ENCODE measurements at regions not wholly inside any gene's neighbourhood (a gene's known extent, or its start where the extent isn't known, plus 50 kb on each side); places are given as distances from the start of the nearest gene placed in this dataset.
"Not testable (repeated sequence)": the region's sequence is repeated elsewhere in the genome, so short reads cannot be mapped to it uniquely, and the experiment has no call there.

GRCh38 chr14:86141966-86142365, 612.0 kb downstream of the FLRT2 start:
- Histone ChIP-seq H3K27me3 (no peaks in the 10 kb centered on the region), H3K4me1 (replicated peaks in 1 of 2) (no peaks in the 10 kb centered on the region), H3K27ac (no peak overlapping the region), H3K36me3 (replicated peaks in 1 of 2) (no peaks in the 10 kb centered on the region), H3K9me3 (replicated peaks in 1 of 3) (no peaks in the 10 kb centered on the region), H3K4me3 (no peak overlapping the region)
- intact Hi-C loops (cut with DNase I): no loop called here
- TF ChIP-seq CTCF (IDR thresholded peaks at IDR 0.05) (no peak), POLR2A (IDR thresholded peaks at IDR 0.05) (no peak)
- DNase-seq: no peak
- WGBS, 4 donors: 44 to 51% (median 48%) methylated on average over 2 of the region's 2 CpGs

- H3K27ac ChIP-seq: no peak overlapping the region
- 68 to 81% (median 71%) methylated on average over 1 of the region's 1 CpG for WGBS, 4 donors
Measured at GRCh38 chr14:86129426-86129825, 599.5 kb downstream of the FLRT2 start.

GRCh38 chr14:86124328-86124727, 594.4 kb downstream of the FLRT2 start:
- 72 to 85% (median 80%) methylated on average over 4 of the region's 4 CpGs for WGBS, 4 donors
- H3K36me3 ChIP-seq (replicated peaks in 1 of 2): no peaks in the 10 kb centered on the region
- no peaks in the 10 kb centered on the region for H3K9me3 ChIP-seq (replicated peaks in 1 of 3)
- intact Hi-C loops (cut with DNase I): no loop called here
- no peaks in the 10 kb centered on the region for H3K27me3 ChIP-seq
- no peak overlapping the region for H3K27ac ChIP-seq
- DNase-seq: no peak
- no peak overlapping the region for H3K4me3 ChIP-seq
- no peaks in the 10 kb centered on the region for H3K4me1 ChIP-seq (replicated peaks in 1 of 2)
- TF ChIP-seq POLR2A (IDR thresholded peaks at IDR 0.05): no peak

More at GRCh38 chr14:86129426-86129825, 599.5 kb downstream of the FLRT2 start:
- Histone ChIP-seq H3K4me1 (replicated peaks in 1 of 2) (no peaks in the 10 kb centered on the region), H3K4me3 (no peak overlapping the region), H3K9me3 (replicated peaks in 1 of 3) (no peaks in the 10 kb centered on the region), H3K36me3 (replicated peaks in 1 of 2) (no peaks in the 10 kb centered on the region), H3K27me3 (no peaks in the 10 kb centered on the region)
- no peak for TF ChIP-seq POLR2A (IDR thresholded peaks at IDR 0.05)
- no peak for TF ChIP-seq CTCF (IDR thresholded peaks at IDR 0.05)
- no peak for DNase-seq
- intact Hi-C loops (cut with DNase I): no loop called here

GRCh38 chr14:86115972-86116371, 586.0 kb downstream of the FLRT2 start:
- WGBS, 4 donors: 67 to 82% (median 78%) methylated on average over 1 of the region's 1 CpG
- intact Hi-C loops (cut with DNase I): no loop called here

GRCh38 chr14:86110871-86111270, 580.9 kb downstream of the FLRT2 start:
- H3K27ac ChIP-seq; H3K4me1 ChIP-seq (replicated peaks in 1 of 2); H3K27me3 ChIP-seq; H3K9me3 ChIP-seq (replicated peaks in 1 of 3); H3K4me3 ChIP-seq; DNase-seq; H3K36me3 ChIP-seq (replicated peaks in 1 of 2); intact Hi-C loops (cut with DNase I): not testable (repeated sequence)
- 86 to 90% (median 87%) methylated on average over 4 to 13 of the region's 13 CpGs for WGBS, 4 donors

More at GRCh38 chr14:86115972-86116371, 586.0 kb downstream of the FLRT2 start:
- no peak overlapping the region for H3K4me3 ChIP-seq
- H3K4me1 ChIP-seq (replicated peaks in 1 of 2): no peaks in the 10 kb centered on the region
- H3K27ac ChIP-seq: no peak overlapping the region
- no peaks in the 10 kb centered on the region for H3K9me3 ChIP-seq (replicated peaks in 1 of 3)
- TF ChIP-seq POLR2A (IDR thresholded peaks at IDR 0.05) (no peak), CTCF (IDR thresholded peaks at IDR 0.05) (no peak)
- no peak for DNase-seq
- no peaks in the 10 kb centered on the region for H3K27me3 ChIP-seq
- H3K36me3 ChIP-seq (replicated peaks in 1 of 2): no peaks in the 10 kb centered on the region

Measured in adrenal gland (tissue), 9 donors.